ENCODE measurements at regions not wholly inside any gene's neighbourhood (a gene's known extent, or its start where the extent isn't known, plus 50 kb on each side); places are given as distances from the start of the nearest gene placed in this dataset.
A peak's percentile ranks its signal among the peaks of the same experiment; 100 is the strongest.

- DNase-seq (ENCODE audit: low read depth): no peak
These were observed 311.7 kb upstream of the FMN2 start for GRCh38 chr1:239779962-239780361.

DNA sequence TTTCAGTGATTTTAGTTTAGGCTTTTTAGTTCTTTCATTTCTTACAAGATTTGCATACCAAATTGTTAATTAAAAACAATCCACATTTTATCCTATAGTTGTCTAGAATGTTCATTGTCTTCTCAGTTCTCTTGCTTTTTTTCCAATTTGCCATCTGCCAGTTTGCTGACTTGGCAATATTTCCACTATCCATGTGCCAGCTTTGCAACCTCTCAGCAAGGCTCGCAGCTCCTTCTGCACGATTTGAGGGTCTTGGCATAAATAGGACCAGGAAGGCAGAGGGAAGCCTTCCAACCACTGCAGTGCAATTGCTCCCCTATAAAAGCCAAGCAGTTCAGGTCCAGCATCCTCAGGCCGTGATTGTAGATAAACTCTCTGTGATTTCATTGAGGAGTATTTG lies 306.8 kb upstream of the FMN2 start:
- DNase-seq (ENCODE audit: low read depth): no peak

GRCh38 chr1:239785576-239785975 lies 306.1 kb upstream of the FMN2 start:
- no peak for DNase-seq (ENCODE audit: low read depth)

DNA sequence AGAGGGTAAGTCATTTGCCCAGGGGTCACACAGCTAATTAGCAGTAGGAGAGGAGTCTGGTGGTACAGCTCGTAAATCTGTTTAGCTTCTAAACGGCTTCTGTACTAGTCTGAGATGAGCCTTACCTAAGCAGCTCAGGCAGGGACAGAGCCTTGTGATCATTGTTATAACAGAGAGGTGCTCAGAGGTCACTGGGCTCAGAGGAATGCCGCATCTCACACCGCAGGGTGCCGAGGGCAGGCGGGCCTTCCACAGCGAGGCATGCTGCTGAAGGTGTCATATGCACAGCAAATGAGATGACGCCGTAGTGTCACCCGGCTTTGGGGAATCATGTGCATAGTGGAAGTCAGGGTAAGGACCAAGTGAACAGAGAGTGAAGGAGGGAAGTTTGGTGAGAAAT lies 305.2 kb upstream of the FMN2 start:
- DNase-seq (ENCODE audit: low read depth): no peak

DNA sequence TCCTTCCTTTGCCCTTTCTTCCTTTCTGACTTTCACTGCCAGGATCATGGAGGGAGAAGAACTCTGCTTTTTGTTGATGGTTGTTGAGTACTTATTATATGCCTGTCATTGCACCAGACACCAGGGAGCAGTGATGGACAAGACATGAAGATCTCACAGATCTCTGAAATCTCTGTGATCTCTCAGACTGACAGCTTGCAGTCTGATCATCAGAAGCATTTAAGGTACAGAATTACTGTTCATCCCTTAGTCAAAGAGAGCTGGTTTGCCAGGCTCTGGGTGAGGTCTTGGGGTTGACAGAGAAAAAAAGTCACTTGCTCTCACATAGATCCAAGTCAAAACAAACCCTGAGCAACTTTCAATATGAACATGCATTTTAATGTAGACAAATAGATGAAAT lies 299.5 kb upstream of the FMN2 start:
- no peak for DNase-seq (ENCODE audit: low read depth)

GRCh38 chr1:239795304-239795703 lies 296.4 kb upstream of the FMN2 start:
- DNase-seq (ENCODE audit: low read depth): no peak

- no peak for DNase-seq (ENCODE audit: low read depth)
These were observed 292.1 kb upstream of the FMN2 start for GRCh38 chr1:239799617-239800016.

GRCh38 chr1:239800861-239801260 lies 290.8 kb upstream of the FMN2 start:
- DNase-seq (ENCODE audit: low read depth): no peak

- DNase-seq (ENCODE audit: low read depth): no peak
These were observed 289.4 kb upstream of the FMN2 start for GRCh38 chr1:239802275-239802674.

DNA sequence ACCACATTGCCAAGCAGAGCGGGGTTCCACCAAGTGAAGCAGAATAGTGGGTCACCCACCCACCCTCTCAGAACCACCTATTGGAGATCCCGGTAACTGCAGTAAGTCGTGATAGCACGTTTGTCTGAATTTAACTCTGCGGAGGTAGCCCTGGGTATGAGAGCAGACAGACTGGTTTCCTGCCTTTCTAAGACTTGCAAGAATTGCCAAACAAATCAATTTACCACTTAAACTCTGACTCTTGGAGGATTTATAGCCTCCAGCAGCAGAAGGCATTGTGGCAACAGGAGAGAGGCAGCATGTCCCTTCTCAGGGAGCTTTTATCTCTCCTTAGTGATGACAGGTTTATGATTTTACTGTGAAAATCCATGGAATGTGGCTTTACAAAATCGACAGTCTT lies 287.9 kb upstream of the FMN2 start:
- DNase-seq (ENCODE audit: low read depth): no peak

DNA sequence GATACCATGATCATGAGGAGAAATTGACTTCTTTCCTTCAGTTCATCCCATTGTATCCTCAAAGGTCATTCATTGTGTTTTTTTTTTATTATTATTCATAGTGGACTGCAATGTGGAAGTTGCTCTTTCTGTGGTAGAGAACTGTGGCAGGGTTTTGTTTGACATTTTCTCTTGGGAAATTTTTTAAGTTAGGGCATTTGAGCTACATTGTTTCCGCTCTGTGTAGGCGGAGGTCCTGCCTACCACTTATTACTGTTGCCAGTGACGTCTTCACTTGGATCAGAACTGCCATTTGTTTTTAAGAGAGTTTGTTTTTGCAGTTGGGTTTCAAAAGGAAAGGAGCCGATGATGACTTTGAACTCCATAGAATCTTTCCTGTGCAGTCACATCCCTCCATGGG lies 287.4 kb upstream of the FMN2 start:
- no peak for DNase-seq (ENCODE audit: low read depth)

DNA sequence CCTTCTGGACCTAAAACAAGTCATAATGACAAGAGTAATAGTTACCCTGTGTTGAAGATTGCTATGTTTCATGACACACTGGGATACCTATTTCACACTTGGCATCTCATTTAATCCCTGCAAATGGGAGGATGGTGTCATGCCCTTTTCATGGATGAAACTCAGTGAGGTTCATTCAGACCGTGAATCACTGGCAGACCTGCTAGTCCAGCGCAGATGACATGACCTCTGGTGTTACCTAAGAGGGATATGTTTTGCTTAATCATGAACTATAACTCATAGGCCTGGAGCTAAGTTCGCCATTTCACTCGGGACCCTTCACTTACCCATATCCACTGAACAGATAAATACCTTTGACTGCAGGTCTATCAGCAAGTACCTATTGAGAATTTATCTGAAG lies 286.6 kb upstream of the FMN2 start:
- no peak for DNase-seq (ENCODE audit: low read depth)

GRCh38 chr1:239805851-239806772 lies 285.6 kb upstream of the FMN2 start:
- DNase-seq (ENCODE audit: low read depth): no peak

- DNase-seq (ENCODE audit: low read depth): no peak
These were observed 284.8 kb upstream of the FMN2 start for GRCh38 chr1:239806897-239807296.

GRCh38 chr1:239807361-239807760 lies 284.3 kb upstream of the FMN2 start:
- no peak for DNase-seq (ENCODE audit: low read depth)

- no peak for DNase-seq (ENCODE audit: low read depth)
These were observed 281.6 kb upstream of the FMN2 start for GRCh38 chr1:239810061-239810481.

DNA sequence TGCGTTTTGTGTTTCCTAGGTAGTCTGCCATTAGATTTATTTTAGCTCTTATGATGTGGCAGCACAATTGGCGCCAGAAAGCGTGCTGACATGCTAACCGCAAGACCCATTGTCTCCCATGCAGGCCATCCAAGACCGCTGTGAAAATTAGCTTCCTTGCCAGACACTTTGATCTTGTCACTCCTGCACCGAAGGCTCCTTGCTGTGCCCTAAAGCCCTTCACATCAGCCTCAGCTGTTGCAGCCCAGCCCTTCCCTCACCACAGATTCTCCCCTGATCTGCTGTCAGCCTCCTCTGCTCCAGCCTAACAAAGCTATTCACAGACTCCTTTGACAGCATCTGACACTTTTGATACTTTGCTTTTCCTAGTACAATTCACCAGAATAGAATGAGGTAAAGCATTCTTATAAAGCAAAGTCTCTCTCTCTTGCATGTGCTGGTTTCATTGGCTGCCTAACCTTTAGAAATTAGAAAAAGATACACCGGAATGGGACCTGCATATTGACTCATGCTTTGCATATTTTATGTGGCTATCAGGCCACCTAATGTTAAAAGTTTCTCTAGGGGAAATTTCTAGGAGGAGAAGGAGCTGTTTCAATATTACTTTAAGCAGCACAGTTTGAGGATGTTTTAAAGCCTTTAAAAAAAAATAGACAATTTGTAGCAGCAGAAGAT lies 280.3 kb upstream of the FMN2 start:
- DNase-seq (ENCODE audit: low read depth): no peak

GRCh38 chr1:239812580-239812979 lies 279.1 kb upstream of the FMN2 start:
- DNase-seq (ENCODE audit: low read depth): no peak

GRCh38 chr1:239814306-239814881 lies 277.3 kb upstream of the FMN2 start:
- DNase-seq (ENCODE audit: low read depth): peak; percentile 92

- DNase-seq (ENCODE audit: low read depth): no peak
These were observed 276.6 kb upstream of the FMN2 start for GRCh38 chr1:239815074-239815473.

DNA sequence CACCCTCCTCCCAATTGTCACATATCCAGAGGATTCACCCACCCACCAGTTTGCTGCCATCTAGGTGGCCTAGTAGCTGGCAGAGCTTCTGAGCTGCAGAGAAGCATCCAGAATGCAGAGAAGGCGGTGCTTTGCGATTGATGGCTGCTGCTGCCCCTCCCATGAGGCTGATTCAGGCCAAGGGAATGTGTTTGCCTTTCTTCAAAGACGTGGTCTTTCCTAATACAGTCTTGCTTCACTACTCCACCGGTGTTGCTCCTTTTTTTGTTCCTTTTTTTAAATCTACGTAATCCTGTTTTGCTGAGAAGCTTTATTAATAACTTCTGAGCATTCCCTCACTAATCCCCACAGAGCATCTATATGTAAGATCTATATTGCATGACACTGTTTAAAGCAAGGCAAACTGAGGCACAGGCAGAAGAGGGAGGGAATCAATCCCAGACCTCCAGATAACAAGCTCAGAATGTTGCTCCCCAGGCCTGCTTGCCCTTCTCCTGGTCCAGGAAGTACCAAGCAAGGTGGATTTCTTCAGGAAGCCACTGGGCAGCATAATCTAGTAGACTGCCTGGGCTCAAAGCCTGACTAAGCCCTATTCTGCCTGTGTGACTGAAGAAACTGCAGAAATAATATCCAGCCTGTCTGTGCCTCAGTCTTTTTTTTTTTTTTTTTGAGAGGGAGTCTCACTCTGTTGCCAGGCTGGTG lies 275.5 kb upstream of the FMN2 start:
- DNase-seq (ENCODE audit: low read depth): peak; percentile 82

GRCh38 chr1:239817276-239817675 lies 274.4 kb upstream of the FMN2 start:
- peak; percentile 11 for DNase-seq (ENCODE audit: low read depth)
